Rectal smooth muscle tissue (tissue), 1 donor: ENCODE measurements at regions not wholly inside any gene's neighbourhood (a gene's known extent, or its start where the extent isn't known, plus 50 kb on each side); places are given as distances from the start of the nearest gene placed in this dataset.
"Not testable (repeated sequence)": the region's sequence is repeated elsewhere in the genome, so short reads cannot be mapped to it uniquely, and the experiment has no call there.

ENCODE experiments used
- H3K27ac ChIP-seq: one replicate; pipeline ENCODE4 v1.7.0; 2013; ENCODE audit warnings: low read depth, low read length, inconsistent platforms
- H3K27me3 ChIP-seq: one replicate; pipeline ENCODE4 v1.7.0; 2013; ENCODE audit warnings: low read length; ENCODE audit not compliant: control insufficient read depth, insufficient read depth
- H3K36me3 ChIP-seq: one replicate; pipeline ENCODE4 v1.7.0; 2013; ENCODE audit warnings: low read length; ENCODE audit not compliant: control insufficient read depth, insufficient read depth
- H3K4me1 ChIP-seq: one replicate; pipeline ENCODE4 v1.7.0; 2013; ENCODE audit warnings: low read length; ENCODE audit not compliant: control insufficient read depth, insufficient read depth
- H3K4me3 ChIP-seq: one replicate; pipeline ENCODE4 v1.7.0; 2013; ENCODE audit warnings: low read length
- H3K9ac ChIP-seq: one replicate; pipeline ENCODE4 v1.7.0; 2013; ENCODE audit warnings: low read length

DNA sequence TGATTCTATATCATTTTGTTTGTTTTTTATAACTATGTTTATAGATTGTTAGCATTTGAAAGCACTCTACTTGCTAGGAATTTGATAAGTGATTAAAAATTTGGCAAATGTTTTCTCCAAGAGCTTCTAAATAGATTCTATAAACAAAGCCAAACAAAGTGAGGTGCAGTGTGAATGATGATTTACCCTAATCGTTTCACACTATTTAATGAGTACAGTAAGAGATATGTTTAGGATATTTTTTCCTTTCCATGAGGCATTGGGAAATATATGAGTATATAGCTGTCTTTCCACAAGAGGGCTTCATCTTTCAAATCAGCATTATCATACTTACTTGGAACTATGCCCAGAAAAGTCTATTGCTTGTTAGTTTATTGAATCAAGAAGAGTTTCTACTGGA lies 277.0 kb upstream of the BRINP3 start:
- no peak overlapping the region for H3K4me3 ChIP-seq
- H3K27me3 ChIP-seq: no peaks in the 10 kb centered on the region
- no peaks in the 10 kb centered on the region for H3K36me3 ChIP-seq
- no peak overlapping the region for H3K27ac ChIP-seq
- H3K4me1 ChIP-seq: no peaks in the 10 kb centered on the region
- no peak overlapping the region for H3K9ac ChIP-seq

DNA sequence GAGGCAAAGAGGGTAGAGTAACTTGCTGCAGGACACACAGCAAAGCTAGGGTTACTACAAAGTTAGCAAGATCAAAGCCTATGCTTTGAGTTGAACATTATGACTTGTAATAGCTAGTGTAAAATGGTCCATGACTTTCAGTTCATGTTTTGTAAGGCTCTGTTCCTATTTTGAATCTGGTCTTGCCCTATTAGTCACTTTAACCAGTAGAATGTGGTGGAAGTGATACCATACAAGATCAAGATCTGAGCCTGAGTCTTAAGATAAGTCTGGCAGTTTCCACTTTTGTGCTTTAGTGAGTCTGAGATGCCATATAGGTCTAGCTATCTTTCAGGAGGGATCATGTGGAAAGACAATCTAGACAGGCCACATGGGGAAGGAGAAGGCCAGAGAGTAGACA lies 282.1 kb upstream of the BRINP3 start:
- no peaks in the 10 kb centered on the region for H3K4me1 ChIP-seq
- H3K27me3 ChIP-seq: no peaks in the 10 kb centered on the region
- H3K9ac ChIP-seq: no peak overlapping the region
- no peaks in the 10 kb centered on the region for H3K36me3 ChIP-seq
- no peak overlapping the region for H3K4me3 ChIP-seq
- no peak overlapping the region for H3K27ac ChIP-seq

DNA sequence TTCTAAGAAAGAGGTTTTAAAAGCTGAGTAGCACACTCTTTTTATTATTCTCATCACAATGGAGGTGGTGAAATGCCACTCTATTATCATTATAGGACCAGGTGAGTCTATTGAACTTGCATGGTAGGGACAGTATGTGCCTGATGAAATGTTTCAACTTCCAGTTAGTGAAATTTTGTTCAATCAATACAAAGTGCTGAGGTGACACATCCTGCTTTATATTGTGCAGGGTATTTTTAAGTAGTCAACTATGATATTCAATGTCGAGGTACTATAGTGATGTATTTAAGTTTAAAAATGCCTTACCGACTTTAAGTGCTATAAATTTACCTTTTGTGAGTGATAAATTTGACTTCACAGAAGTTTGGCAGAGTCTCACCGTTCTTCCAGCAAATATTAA lies 284.7 kb upstream of the BRINP3 start:
- Histone ChIP-seq H3K27ac (no peak overlapping the region), H3K4me3 (no peak overlapping the region), H3K4me1 (no peaks in the 10 kb centered on the region), H3K9ac (no peak overlapping the region), H3K27me3 (no peaks in the 10 kb centered on the region), H3K36me3 (no peaks in the 10 kb centered on the region)

DNA sequence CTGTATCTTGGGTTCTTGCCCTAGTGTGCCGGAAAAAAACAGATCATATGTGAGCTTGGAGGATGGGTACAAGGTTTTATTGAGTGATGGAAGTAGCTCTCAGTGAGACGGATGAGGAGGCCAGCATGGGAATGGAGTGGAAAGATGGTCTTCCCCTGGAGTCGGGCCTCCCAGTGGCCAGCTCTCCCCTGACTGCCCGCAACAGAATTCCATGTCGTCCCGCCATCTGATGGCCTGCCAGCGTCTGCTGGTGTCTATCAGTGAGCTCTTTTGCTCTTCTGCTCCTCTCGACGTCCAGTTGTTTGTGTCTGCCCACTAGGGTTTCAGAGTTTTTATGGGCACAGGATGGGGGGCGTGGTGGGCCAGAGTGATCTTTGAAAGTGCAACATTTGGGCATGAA lies 315.2 kb upstream of the BRINP3 start:
- H3K27ac ChIP-seq: no peak overlapping the region
- no peaks in the 10 kb centered on the region for H3K36me3 ChIP-seq
- H3K4me3 ChIP-seq: no peak overlapping the region
- H3K4me1 ChIP-seq: no peaks in the 10 kb centered on the region
- no peak overlapping the region for H3K9ac ChIP-seq
- no peaks in the 10 kb centered on the region for H3K27me3 ChIP-seq

DNA sequence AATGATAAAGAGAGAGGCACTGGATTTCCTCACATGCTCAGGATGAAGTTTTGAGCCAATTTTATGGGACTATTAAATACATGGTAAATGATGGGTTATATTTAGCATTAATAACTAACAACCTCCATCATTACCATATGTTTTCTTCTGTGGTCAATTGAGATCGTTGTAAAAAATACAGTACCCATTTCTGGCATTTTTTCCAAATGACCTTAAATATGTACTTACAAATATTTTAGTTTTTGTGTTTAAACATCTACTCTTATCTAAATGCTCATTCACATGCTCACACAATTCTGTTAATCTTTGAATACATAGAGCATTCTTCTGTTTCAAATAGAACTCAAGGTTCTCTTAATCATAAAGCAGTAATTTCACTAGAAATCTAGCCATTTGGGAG lies 330.0 kb upstream of the BRINP3 start:
- no peaks in the 10 kb centered on the region for H3K4me1 ChIP-seq
- H3K36me3 ChIP-seq: no peaks in the 10 kb centered on the region
- no peaks in the 10 kb centered on the region for H3K27me3 ChIP-seq
- H3K9ac ChIP-seq: no peak overlapping the region
- no peak overlapping the region for H3K4me3 ChIP-seq
- no peak overlapping the region for H3K27ac ChIP-seq

DNA sequence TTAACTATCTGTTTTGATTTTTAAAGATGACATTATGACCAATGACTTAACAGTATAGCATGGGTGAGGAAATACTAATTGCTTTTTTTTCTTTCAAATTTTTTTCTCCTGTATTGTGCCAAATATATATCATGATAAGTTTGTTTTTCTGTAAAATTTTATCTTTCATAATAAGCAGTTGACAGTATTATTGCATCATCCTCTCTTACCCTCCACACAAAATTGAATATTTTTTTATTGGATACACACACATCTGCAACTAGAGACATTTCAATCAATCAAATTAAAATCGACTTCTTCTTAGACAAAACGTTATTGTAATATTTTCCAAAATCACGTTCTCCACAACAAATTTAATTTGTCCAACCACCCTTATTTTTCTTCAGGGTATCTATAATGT lies 330.4 kb upstream of the BRINP3 start:
- Histone ChIP-seq H3K4me3 (no peak overlapping the region), H3K27me3 (no peaks in the 10 kb centered on the region), H3K27ac (no peak overlapping the region), H3K9ac (no peak overlapping the region), H3K36me3 (no peaks in the 10 kb centered on the region), H3K4me1 (no peaks in the 10 kb centered on the region)

DNA sequence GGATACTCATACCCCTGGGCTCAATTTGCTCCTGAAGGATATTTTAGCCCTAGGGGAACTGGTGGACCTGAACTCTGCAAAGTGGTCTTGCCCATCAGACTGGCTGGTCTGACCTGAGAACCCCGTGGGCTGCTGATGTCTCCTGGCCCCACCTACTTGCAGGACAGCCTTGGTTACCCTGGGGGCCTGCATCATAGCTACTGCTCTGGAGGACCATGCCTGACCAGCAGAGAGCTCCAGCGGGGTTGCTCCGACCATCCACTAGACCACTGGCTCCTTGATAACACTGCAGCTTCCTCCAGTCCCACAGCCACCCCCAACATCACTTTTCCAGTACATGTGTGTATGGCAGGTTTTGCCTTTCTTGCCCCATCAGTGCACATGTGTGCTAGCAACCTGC lies 331.6 kb upstream of the BRINP3 start:
- H3K27me3 ChIP-seq: no peaks in the 10 kb centered on the region
- no peak overlapping the region for H3K9ac ChIP-seq
- no peaks in the 10 kb centered on the region for H3K36me3 ChIP-seq
- H3K27ac ChIP-seq: no peak overlapping the region
- no peaks in the 10 kb centered on the region for H3K4me1 ChIP-seq
- no peak overlapping the region for H3K4me3 ChIP-seq

DNA sequence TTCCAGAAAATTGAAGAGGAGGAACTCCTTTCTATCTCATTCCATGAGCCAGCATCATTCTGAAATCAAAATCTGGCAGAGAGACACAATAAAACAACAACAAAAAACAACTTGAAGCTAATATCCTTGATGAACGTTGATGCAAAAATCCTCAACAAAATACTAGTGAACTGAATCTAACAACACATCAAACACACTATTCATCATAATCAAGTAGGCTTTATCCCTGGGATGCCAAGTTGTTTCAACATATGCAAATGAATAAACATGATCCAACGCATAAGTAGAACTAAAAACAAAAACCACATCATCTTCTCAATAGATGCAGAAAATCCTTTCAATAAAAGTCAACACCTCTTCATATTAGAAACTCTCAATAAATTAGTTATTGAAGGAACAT lies 335.3 kb upstream of the BRINP3 start:
- H3K9ac ChIP-seq: no peak overlapping the region
- no peak overlapping the region for H3K4me3 ChIP-seq
- no peaks in the 10 kb centered on the region for H3K27me3 ChIP-seq
- no peaks in the 10 kb centered on the region for H3K4me1 ChIP-seq
- H3K27ac ChIP-seq: no peak overlapping the region
- no peaks in the 10 kb centered on the region for H3K36me3 ChIP-seq

DNA sequence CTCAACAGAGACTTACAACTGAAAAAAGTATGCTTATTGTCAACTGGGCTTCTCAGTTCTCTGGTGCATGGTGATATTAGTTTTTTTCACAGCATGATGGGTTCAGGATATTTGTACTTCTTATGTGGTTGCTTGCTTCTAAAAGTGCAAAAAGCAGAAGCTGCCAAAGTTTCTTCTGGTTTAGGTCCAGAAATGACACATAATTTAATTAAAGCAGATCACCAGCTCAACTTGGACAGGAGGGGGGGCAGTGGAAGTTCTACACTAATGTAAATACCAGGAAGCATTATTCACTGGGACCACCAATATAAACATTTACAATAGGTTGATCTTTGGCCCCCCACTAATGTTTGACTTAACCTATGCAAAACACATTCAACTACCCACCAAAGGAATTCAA lies 354.8 kb upstream of the BRINP3 start:
- no peaks in the 10 kb centered on the region for H3K36me3 ChIP-seq
- H3K27me3 ChIP-seq: no peaks in the 10 kb centered on the region
- no peak overlapping the region for H3K9ac ChIP-seq
- H3K4me3 ChIP-seq: no peak overlapping the region
- H3K4me1 ChIP-seq: no peaks in the 10 kb centered on the region
- no peak overlapping the region for H3K27ac ChIP-seq

DNA sequence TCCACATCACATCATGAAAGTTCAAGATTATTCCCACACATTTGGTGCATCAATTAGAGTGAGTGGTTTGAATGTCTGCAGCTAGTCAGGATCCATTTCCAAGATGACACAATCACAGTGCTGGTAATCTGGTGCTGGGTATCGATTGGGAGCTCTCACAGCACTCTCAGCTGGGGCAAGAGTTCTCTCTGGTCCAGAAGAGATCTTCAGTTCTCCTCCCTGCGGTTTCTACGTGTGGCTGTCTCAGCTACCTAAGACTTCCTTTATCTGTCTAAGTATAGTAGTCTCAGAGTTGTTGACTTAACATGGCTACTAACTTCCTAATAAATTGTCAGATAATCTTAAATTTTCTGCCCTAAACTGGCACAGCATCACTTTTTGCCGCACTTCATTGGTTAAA lies 358.0 kb upstream of the BRINP3 start:
- Histone ChIP-seq H3K4me1 (no peaks in the 10 kb centered on the region), H3K27me3 (no peaks in the 10 kb centered on the region), H3K27ac (no peak overlapping the region), H3K9ac (no peak overlapping the region), H3K4me3 (no peak overlapping the region), H3K36me3 (no peaks in the 10 kb centered on the region)

DNA sequence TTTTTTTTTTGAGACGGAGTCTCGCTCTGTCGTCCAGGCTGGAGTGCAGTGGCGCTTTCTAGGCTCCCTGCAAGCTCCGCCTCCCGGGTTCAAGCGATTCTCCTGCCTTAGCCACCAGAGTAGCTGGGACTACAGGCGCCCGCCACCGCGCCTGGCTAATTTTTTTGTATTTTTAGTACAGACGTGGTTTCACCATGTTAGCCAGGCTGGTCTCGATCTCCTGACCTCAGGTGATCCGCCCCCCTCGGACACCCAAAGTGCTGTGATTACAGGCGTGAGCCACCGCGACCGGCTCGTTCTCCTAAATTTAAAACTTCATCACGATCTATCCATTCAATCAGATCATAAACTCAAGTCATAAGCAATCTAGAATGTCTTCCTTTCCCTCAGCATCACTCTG lies 359.5 kb upstream of the BRINP3 start:
- H3K27ac ChIP-seq, H3K4me3 ChIP-seq, H3K27me3 ChIP-seq, H3K36me3 ChIP-seq, H3K4me1 ChIP-seq, H3K9ac ChIP-seq: not testable (repeated sequence)

DNA sequence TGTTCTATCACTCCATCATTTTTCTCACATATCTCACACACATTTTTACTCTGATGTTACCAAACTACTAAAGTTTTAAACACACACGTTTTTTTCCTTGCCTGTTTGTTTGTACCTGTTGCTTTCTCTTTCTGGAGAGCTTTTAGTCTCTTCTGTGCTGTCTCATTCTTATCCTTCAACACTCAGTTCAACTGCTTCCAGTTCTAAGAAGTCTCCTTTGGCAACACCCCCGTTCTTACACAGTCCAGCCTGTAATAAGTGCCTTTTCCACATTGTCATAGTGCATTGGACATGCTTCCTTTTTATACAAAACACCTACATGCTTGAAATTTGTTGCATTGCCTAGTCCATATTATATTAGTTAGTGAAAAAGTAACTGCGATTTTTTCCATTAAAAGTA lies 360.2 kb upstream of the BRINP3 start:
- H3K9ac ChIP-seq: no peak overlapping the region
- no peaks in the 10 kb centered on the region for H3K27me3 ChIP-seq
- no peaks in the 10 kb centered on the region for H3K36me3 ChIP-seq
- H3K4me1 ChIP-seq: no peaks in the 10 kb centered on the region
- H3K27ac ChIP-seq: no peak overlapping the region
- no peak overlapping the region for H3K4me3 ChIP-seq

DNA sequence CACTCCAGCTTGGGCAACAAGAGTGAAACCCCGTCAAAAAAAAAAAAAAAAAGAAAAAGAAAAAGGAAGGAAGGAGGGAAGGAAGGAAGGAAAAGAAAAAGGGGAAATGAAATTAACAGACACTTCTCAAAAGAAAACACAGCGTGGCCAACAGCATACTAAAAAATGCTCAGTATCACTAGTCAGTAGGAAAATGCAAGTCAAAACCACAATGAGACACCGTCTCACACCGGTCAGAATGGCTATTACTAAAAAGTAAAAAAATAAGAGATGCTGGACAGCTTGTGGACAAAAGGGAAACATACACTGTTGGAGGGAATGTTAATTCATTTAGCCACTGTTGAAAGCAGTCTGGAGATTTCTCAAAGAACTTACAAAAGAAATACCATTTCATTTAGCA lies 369.5 kb upstream of the BRINP3 start:
- H3K4me3 ChIP-seq: no peak overlapping the region
- no peaks in the 10 kb centered on the region for H3K4me1 ChIP-seq
- H3K36me3 ChIP-seq: no peaks in the 10 kb centered on the region
- no peak overlapping the region for H3K9ac ChIP-seq
- no peaks in the 10 kb centered on the region for H3K27me3 ChIP-seq
- H3K27ac ChIP-seq: no peak overlapping the region

DNA sequence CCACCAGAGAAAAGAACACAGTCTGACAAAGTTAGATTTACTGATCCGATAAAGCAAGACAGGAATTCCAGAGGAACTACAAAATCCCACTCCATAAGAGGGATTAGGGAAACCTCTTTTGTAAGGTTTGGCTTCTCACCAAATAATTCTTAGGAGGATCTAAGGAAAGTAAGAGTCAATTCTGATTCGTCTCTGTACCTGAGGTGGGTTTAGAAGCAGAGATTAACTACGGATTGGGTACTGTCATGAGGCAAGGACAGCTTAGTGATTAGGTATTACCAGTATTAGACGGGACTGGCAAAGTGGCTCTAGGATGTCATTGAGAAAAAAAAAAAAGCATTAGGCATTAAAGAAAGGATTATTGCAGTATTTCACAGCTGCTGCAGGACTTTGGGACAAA lies 371.7 kb upstream of the BRINP3 start:
- no peak overlapping the region for H3K4me3 ChIP-seq
- H3K4me1 ChIP-seq: no peaks in the 10 kb centered on the region
- H3K36me3 ChIP-seq: no peaks in the 10 kb centered on the region
- no peak overlapping the region for H3K27ac ChIP-seq
- H3K27me3 ChIP-seq: no peaks in the 10 kb centered on the region
- H3K9ac ChIP-seq: no peak overlapping the region
